A673 (cell line): ENCODE measurements at regions not wholly inside any gene's neighbourhood (a gene's known extent, or its start where the extent isn't known, plus 50 kb on each side); places are given as distances from the start of the nearest gene placed in this dataset.

Source experiments
- EZH2 ChIP-seq: fragments of 200-600 bp; sonication (generic); IDR thresholded peaks from 2 replicates; pipeline ENCODE4 v1.6.1; 2017; ENCODE audit warnings: borderline replicate concordance, low read depth, mild to moderate bottlenecking, mixed read lengths, antibody characterized with exemption, low read length; ENCODE audit not compliant: poor library complexity, severe bottlenecking
- TF ChIP-seq, protein P1 (sequence below): fragments of 300-800, 200-600 bp; sonication (generic); conservative IDR thresholded peaks from 2 replicates; pipeline ENCODE4 v1.5.1; 2017; ENCODE audit warnings: low read depth, mild to moderate bottlenecking, antibody characterized with exemption, low read length, moderate library complexity, mixed read lengths

DNA sequence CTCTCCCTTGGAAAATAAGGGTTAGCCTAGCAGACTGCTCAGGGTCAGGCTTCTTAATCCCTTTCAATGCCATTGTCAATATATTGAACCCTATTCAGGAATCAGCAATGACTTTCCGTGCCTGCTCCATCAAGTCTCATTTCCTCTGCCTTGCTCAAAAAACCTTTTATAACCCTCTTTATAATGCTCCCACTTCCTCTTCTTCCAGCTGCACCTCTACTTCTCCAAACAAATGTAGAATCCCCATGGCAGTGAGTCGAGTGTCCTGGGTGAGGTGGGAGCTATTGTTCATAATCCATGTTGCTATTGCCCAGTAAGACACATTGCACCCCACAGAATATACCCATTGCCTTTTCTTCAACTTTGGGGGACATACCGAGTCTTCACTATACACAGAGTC lies 58.6 kb downstream of the OLIG1 start:
- TF ChIP-seq, protein P1, sequence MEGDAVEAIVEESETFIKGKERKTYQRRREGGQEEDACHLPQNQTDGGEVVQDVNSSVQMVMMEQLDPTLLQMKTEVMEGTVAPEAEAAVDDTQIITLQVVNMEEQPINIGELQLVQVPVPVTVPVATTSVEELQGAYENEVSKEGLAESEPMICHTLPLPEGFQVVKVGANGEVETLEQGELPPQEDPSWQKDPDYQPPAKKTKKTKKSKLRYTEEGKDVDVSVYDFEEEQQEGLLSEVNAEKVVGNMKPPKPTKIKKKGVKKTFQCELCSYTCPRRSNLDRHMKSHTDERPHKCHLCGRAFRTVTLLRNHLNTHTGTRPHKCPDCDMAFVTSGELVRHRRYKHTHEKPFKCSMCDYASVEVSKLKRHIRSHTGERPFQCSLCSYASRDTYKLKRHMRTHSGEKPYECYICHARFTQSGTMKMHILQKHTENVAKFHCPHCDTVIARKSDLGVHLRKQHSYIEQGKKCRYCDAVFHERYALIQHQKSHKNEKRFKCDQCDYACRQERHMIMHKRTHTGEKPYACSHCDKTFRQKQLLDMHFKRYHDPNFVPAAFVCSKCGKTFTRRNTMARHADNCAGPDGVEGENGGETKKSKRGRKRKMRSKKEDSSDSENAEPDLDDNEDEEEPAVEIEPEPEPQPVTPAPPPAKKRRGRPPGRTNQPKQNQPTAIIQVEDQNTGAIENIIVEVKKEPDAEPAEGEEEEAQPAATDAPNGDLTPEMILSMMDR = no peak
- TF ChIP-seq EZH2 = no peak
